Stimulated activated CD8-positive, alpha-beta memory T cell treated with anti-CD3 and anti-CD28 coated beads, Interleukin-2, amount 100 ng/mL, for 1 hour (primary cell): ENCODE measurements at regions not wholly inside any gene's neighbourhood (a gene's known extent, or its start where the extent isn't known, plus 50 kb on each side); places are given as distances from the start of the nearest gene placed in this dataset.
"Not testable (repeated sequence)": the region's sequence is repeated elsewhere in the genome, so short reads cannot be mapped to it uniquely, and the experiment has no call there.

ENCODE experiments used
- DNase-seq, 2 donors: peaks; one replicate each; pipeline ENCODE4 v3.0.0-alpha.2; 2020; ENCODE audit warnings: low read depth in 2 of 2

DNA sequence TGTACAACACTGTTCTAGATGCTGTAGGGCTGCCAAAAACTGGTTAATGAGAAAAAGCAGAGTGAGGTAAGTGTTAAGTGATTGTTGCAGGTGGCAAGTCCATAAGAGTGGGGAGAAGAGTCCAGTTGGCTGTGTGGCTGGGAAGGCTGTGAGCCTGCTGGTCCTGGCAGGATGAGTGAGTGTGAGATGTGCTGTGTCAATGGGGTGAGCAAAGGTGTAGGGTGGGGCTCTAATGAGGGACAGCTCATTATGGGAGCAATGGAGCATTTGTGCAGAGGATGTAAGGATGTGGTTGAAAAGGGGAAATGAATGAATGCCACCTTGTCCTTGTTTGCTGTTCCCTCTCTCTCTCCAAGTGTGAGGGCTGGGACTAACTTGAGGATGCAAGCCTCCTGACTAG is 145.3 kb upstream of the ROPN1 start:
- DNase-seq = no peak

DNA sequence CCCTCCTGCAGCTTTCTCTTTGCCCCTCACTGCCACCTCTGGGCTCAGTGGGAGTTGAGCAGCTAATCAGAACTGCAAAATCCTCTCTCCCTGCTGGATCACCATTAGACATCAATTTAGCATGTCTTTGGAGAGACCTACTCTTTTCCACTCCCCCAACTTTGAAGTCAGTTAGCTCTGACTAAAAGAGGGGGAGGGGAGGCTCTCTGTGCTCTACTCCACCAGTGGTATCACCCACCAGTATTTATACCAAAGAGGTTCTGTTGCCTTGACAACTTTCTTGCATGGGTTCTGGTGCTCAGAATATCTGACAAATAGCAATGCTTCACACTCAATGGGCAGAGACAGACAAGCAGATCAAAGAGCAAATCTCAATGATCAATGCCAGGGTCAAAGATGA is 146.2 kb upstream of the ROPN1 start:
- no peak for DNase-seq

DNA sequence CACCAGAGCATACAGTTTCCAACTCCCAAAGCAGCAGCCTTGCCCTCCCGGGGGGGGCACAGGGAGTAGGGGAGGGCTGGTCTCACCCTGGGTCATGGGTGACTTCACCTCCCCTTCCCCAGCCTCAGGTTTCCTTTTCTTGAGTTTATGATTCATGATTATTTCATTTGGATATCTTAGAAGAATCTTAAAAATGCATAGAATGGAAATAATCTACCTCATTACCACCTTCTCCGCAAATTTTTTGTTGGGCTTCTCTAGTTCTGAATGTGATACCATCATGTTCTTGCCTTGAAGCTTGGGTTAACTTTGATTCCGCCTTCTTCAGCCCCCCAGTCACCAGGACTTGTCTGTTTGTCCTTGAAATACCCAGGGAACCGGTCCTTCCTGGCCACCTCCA is 148.8 kb upstream of the ROPN1 start:
- no peak for DNase-seq

DNA sequence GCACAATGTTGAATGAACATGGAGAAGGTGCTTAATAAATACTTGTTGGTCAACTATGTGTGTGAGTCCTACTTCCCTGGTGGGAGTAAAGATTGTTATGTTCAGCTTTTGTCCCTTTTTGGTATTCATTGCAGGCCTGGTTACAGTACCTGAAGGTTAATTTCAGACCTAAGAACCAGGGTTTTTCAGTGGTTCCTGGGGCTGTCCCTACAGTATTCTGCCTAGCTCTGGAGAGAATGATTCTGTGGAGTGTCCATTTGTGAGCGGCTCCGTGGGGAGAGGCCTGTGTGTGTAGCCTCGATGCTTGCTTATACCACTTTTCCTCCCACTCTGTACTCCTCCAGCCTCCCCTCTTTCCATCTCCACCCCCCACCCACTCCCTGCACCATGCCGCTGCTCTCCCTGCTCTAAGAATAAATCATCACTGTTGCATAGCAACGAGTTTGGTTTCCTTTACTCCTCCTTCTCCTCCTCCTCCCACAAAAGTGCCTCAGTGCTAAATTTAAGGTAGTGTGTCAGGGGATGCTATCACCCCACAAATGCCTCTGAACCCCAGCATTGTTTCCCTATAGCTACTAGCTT is 150.6 kb upstream of the ROPN1 start:
- DNase-seq = no peak

DNA sequence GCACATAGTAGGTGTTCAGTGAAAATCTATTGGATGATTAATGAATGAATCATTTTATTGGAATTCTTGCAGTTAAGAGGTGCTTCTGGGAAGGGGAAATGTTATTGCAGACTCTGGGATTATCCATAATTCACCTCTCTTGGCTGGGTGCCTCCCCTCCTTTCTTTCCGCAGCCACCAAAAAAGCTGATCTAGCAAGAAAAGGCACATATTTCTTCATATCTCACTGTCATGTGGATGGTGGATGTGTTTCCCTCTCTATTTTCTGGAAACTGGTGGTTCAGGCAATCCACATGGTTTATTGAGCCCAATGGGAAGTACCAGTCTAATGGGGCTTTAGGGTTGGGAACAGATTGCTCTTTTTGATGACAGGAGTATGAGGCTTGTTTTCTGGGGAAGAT is 151.1 kb upstream of the ROPN1 start:
- no peak for DNase-seq

DNA sequence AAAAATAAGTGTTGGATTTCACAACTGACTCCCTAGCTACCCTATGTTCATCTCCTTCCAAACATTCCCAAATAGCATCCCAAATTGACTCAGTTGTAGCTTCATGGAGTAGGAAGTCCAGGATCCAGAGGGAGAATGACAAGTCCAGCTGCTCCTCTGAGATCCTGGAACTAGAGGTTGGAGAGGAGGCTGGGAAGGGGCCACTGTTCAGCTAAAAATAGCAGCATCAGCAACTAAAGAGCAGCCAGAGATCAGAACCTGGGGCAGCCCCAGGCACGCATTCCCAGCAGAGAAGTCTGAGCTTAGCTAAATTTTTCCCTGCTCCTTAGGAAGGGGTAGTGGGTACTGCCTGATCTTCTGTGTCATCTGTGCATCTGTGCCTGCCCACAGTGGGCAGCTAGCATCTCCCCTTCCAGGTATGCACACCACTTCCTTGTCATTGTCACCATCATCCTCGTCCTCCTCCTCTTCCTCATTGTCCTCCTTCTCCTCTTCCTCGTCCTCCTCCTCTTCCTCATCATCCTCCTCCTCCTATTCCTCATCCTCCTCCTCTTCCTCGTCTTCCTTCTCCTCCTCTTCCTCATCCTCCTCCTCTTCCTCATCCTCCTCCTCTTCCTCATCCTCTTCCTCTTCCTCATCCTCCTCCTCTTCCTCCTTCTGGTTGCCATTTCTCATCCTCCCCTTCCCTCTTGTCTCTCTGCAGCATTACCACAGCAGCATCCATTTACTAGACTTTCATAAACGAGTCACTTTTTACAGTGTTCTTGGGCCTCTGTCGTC is 152.3 kb upstream of the ROPN1 start:
- no peak for DNase-seq

DNA sequence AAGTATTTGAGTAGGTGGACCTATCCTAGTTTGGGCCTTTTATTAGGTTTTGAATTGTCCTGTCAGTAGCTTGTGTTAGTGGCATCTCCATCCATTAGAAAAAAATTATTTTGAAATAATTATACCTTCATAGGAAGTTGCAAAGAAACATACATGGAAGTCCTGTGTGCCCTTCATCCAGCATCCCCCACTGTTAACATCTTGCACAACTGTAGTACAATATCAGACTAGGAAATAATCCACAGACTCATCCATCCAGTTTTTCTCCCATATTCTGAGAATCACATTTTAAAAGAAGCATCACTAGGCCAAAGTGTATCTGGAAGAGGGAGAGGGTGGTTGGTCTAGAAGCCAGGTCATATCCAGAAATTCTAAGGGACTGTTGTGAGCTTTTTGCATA is 155.5 kb upstream of the ROPN1 start:
- no peak for DNase-seq

DNA sequence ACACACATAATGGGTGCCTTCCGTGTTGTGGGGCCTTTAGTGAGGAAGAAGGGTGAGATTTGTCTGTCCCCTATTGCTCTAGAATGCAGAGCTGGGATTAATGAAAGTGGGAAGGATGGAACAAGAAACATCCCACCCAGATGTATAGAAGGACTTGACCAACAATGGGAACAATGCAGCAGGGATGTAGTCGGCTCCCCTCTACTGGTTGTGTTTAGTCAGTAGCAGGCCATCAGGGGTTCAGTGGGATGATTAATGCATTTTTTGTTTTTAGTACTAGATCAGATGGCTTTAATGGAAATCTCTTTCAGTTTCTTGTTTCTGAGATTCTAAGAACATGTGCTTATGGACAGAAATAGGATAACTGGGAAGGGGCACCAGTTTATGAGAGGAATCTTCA is 156.0 kb upstream of the ROPN1 start:
- no peak for DNase-seq

DNA sequence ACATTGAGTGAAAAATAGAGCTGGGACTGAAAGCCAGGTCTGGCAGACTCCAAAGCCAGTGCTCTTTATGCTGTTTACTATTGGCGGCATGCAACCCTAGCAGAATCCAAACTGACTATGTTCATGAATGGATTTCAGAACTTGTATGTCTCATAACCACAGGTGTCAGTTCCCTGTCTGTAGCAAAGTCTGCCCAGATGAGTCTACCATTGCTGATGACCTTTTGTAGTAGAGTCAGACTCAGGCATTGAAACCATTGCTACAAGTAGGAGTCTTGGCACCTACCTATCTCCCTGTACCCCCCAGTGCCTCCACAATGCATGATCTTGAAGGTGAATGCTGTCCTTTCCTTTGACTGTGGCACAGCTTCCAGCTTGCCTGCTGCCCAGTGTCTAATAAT is 157.2 kb upstream of the ROPN1 start:
- DNase-seq = no peak

DNA sequence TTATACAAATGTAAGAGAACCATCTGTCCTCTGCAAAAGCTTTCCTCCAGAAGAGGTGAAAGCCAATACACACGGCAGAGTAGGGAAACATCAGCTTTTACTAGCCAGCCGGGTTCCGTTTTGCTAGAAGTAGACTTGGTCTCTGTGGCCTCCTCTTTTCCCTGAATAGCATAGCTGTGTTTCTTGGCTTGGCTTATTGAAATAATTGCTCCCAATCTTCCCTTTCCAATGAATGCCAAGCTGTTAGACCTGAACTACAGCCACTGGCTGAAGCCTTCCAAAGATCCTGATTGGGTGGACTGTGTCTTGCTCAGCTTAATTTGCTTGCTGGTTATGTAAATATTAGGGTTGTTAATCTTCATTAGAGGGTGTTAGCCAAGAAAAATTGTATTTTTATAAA is 157.8 kb upstream of the ROPN1 start:
- DNase-seq = no peak

DNA sequence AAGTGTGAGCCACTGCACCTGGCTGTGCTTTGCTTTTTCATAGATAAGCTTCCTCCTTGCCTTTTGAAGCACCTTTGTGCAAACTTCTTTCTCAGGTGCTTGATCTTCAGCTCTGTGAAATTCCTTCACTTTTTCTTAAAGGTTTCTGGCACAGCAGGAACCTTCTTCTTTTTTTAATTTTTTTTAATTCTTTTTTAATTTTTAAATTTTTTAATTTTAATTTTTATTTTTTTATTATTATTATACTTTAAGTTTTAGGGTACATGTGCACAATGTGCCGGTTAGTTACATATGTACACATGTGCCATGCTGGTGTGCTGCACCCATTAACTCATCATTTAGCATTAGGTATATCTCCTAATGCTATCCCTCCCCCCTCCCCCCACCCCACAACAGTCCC is 161.0 kb upstream of the ROPN1 start:
- DNase-seq = not testable (repeated sequence)

DNA sequence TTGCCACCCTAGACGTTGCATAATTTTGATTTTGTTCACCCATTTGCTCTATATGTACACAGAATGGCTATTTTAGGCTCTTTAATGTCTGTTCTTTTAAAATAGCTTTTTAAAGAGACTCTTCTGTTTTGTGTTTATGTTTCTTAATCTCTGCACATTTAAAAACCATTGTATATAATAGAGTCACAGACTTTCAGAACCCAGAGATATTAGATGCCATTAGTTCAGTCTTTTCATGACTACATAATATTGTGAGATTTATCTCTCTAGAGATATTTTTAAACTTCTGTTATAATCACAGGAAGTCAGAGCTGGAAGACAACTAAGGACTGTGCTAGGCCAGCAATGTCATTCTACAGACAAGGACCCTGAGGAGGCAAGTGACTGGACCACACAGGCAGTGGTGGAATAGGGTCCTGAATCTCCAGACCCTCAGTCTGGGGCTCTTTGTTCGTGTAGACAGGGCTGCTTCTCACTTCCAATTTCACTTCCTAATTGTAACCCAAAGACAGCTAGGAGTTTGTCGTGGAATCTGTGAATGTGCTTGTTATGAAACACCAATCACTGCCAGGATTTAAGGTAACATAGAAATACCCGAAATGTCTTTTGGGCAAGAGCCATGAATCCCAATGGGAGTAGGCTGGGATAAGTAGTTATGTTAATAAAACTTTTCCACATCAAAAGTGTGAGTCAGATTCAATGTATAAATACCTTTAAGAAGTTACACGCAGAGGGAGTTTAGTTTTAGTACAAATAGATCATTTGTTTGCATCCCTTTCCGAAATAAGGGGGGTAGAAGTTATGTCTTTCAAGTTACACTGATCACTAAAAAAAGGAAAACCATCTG is 165.2 kb upstream of the ROPN1 start:
- no peak for DNase-seq

DNA sequence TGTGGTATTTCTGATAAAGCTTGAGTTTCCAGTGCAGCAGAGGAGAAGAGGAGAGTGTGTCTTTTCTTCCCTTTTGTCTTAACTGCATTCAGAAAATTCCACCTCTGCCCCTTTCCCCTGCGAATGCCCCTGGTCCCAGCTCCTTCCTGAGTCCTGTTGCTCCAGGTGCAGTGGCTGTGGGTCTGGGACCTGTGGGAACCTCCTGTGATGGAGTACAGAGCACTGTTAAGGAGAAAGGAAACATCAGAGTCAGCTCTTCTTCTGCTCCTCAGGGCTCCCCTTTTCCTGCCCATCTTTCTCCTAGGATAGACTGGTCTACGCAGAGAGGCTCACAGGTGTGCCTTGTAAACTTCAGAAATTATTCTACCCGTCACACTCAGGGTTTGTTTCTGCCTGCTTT is 165.8 kb upstream of the ROPN1 start:
- DNase-seq = no peak

DNA sequence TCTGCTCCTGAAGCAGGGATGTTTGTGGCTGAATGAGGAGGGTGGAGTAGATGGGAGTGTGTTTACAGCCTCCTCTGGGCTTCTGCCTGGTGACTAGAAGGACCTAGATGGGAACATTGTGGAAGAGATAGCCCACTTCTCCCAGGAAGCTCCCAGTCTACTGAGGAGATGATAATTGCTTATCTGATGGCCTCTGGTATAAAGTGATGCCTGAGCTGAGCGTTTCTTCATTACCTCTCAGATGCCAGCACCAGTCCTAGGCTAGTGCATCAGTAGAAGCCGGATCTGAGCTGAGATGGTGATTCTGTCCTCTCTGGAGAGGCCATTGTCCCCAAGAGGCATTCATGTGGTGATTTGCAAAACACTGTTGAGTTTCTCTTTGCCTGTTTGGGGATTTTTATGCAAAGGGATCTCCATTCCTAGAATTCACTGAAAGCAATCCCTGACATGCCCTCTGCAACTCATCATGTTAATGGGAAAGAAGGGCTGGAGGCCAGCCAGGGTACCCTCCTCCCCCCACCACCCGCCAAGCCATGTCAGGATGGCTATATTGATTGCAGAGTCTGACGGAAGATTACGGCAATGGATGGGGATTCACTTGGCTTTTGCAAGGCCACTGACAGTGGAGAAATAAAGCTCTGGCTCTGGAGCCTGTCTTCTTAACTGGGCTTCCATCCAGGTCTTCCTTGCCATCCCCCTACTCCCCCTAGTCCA is 166.4 kb upstream of the ROPN1 start:
- DNase-seq = no peak

DNA sequence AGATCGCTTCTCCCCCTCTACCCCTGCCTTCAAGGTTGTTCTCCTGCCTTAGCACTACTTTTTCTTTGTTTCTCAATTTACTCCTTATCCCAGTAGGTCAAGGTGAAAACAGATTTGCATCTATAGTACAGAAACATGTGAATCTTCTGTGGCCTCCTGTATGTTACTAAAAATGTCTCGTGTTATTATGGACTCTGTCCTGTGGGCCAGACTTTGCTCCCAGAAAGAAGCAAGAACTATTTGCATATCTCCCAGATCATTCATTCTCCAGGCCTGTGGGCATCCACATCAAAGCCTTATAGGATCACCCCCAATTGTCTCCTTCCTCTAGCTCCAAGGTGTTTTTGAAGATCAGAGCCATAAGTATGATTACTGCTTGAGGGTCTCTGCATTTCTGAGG is 169.5 kb upstream of the ROPN1 start:
- DNase-seq = no peak

DNA sequence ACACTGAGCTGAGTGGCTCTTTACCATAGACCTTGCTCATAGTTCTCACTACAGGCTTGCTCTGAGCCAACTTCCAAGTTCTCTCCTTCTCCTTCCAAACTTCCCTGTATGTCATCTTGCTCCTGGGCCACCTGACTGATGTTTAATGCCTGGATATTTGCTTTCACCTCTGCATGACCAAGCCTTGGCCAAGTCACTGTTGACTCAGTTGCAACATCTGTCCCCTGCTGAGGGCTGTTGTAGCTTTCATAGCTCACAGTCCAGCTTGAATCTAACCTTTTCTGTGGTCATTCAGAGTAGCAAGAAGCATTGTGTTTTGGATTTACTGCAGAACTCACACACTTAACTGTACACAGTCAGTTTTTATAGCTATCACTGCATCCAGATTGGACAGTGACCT is 171.8 kb upstream of the ROPN1 start:
- no peak for DNase-seq

DNA sequence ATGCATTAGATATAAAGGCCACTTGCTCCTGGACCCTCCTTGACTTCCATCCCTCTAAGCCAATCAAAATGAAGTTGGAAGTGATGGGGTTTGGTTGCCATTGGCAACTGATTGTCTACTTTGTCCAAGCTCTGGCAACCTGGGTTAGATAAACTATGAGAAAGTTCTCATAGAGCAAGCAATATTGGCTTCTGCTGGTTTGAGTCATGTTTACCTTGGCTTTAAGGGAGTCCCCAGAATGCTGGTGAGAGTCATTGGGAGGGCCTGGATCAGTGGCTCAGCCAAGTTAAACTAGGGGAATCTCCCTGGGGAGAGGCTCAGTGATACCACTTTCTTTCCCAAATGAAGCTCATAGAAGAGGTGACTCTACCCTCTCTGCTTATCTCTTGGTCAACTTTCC is 176.3 kb upstream of the ROPN1 start:
- DNase-seq = no peak

DNA sequence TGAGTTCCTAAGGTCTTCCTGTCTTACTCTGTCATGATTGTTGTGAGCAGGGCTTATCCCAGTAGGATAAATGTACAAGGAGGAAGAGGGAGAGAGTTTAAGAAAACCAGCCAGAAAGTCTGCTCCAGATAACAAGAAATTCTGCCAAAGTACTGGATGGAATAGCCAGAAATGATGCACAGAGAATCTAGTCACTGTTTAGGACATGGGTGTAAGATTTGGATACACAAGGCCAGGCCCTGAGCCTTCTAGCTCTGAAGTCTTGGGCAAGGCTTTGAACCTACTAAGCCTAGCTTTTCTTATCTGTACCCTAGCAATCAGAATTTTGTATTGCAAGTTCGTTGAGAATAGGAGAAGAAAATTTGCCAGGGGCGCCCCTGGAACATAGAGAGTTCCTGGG is 180.4 kb upstream of the ROPN1 start:
- no peak for DNase-seq

DNA sequence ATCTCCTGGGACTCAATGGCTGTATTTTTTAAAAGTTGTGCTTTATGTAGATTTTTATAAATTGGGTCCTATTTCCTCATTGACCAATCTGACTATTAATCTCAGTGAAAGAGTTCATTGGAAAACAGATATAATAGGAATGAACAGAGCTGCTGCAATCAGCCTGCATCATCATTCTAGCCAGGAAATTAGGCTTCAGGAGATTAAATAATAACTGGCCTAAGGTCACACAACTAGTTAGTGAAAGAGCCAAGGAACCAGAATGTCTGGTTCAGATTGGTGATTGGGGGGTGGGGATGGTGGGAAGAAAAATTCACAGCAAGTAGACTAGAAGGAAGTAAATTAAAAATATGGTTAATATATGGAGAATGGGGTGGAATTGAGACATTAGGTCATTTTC is 180.9 kb upstream of the ROPN1 start:
- no peak for DNase-seq

DNA sequence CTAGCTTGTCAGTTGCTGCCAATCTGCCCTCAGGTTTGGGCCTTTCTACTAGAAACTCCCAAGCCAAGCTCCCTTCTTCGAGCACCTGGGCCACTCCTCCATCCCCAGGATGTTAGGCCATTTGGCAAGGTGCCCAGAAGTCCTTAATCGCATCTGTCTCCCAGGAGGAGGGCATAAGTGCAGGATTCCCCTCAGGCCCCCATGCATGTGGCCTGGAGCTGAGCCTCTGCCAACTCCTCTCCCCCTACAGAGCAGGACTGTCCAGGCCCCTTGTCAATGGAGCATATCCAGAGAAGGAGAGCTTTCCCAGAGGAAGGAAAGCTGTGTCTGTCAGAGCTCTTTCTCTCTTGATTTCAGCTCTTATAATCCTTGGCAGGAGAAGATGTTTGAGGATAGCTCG is 182.6 kb upstream of the ROPN1 start:
- DNase-seq = no peak

DNA sequence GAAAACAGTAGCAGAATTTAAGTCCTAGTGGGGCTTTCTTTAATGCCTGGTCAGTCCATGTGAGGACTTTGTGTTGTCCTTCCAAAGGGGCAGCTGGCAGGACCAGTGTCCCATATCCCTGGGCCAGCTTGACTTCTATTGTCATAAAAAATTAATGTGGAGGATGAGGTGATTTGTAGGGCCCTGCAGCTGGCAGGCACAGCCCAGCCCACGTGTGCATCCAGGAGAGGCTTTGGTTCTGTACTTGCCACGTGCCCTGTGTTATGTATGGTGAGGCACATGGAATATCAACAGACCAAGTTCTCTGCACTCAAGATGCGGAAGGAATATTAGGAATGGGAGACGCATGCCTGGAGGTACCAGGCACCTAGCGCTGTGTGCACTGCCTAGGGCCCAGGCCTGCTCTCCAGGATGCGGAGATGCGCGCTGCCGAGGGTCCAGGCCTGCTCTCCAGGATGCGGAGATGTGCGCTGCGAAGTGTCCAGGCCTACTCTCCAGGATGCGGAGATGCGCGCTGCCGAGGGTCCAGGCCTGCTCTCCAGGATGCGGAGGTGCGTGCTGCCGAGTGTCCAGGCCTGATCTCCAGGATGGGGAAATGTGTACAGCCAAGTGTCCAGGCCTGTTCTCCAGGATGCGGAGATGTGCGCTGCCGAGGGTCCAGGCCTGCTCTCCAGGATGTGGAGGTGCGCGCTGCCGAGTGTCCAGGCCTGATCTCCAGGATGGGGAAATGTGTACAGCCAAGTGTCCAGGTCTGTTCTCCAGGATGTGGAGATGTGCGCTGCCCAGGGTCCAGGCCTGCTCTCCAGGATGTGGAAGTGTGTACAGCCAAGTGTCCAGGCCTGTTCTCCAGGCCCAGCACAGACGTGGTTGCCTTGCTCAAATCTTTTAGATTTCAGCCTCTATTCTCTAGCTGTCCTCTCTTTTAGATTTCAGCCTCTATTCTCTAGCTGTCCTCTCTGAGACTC is 183.3 kb upstream of the ROPN1 start:
- DNase-seq = no peak
